H9 (cell line): ENCODE measurements at regions not wholly inside any gene's neighbourhood (a gene's known extent, or its start where the extent isn't known, plus 50 kb on each side); places are given as distances from the start of the nearest gene placed in this dataset.

Experiments
- DNase-seq: peaks from one replicate; pipeline ENCODE4 v3.0.0-alpha.2; 2017
- H2AFZ ChIP-seq: one replicate; pipeline ENCODE4 v1.6.1; 2013; ENCODE audit warnings: mild to moderate bottlenecking, low read length, control low read depth, moderate library complexity
- H2AK5ac ChIP-seq: 2 replicates; pipeline ENCODE4 v1.6.1; 2013; ENCODE audit warnings: low read length, control low read depth, mixed read lengths; ENCODE audit not compliant: insufficient read length
- H2BK120ac ChIP-seq: one replicate; pipeline ENCODE4 v1.6.1; 2013; ENCODE audit warnings: low read depth, mild to moderate bottlenecking, low read length, control low read depth, inconsistent platforms; ENCODE audit not compliant: poor library complexity, severe bottlenecking
- H2BK12ac ChIP-seq: 2 replicates; pipeline ENCODE4 v1.6.1; 2013; ENCODE audit warnings: low read length, control low read depth, mixed read lengths, low read depth; ENCODE audit not compliant: insufficient read length
- H2BK15ac ChIP-seq: 2 replicates; pipeline ENCODE4 v1.6.1; 2013; ENCODE audit warnings: low read depth, low read length, control low read depth
- H2BK20ac ChIP-seq: one replicate; pipeline ENCODE4 v1.6.1; 2013; ENCODE audit warnings: low read depth, mild to moderate bottlenecking, low read length, control low read depth, inconsistent platforms; ENCODE audit not compliant: poor library complexity, severe bottlenecking
- H2BK5ac ChIP-seq: 2 replicates; pipeline ENCODE4 v1.6.1; 2013; ENCODE audit warnings: low read length, control low read depth, mixed read lengths; ENCODE audit not compliant: insufficient read length
- H3K14ac ChIP-seq: 2 replicates; pipeline ENCODE4 v1.6.1; 2013; ENCODE audit warnings: low read length, control low read depth; ENCODE audit not compliant: insufficient read depth
- H3K18ac ChIP-seq: 2 replicates; pipeline ENCODE4 v1.6.1; 2013; ENCODE audit warnings: low read depth, mild to moderate bottlenecking, mixed read lengths, low read length, control low read depth; ENCODE audit not compliant: insufficient read length
- H3K23ac ChIP-seq: 2 replicates; pipeline ENCODE4 v1.6.1; 2013; ENCODE audit warnings: low read length, control low read depth, mixed read lengths, low read depth; ENCODE audit not compliant: insufficient read length
- H3K23me2 ChIP-seq: 2 replicates; pipeline ENCODE4 v1.6.1; 2013; ENCODE audit warnings: low read depth, mild to moderate bottlenecking, mixed read lengths, low read length, control low read depth; ENCODE audit not compliant: insufficient read length, poor library complexity, severe bottlenecking
- H3K27ac ChIP-seq: 2 replicates; pipeline ENCODE4 v1.5.1; 2013; ENCODE audit warnings: low read length, control low read depth, mixed read lengths, low read depth; ENCODE audit not compliant: insufficient read length
- H3K27me3 ChIP-seq: 2 replicates; pipeline ENCODE4 v1.6.1; 2013; ENCODE audit warnings: low read length, control low read depth, inconsistent platforms; ENCODE audit not compliant: insufficient read depth
- H3K4ac ChIP-seq: 2 replicates; pipeline ENCODE4 v1.6.1; 2013; ENCODE audit warnings: low read depth, mild to moderate bottlenecking, control low read depth, inconsistent platforms, low read length, moderate library complexity
- H3K4me1 ChIP-seq: 2 replicates; pipeline ENCODE4 v1.6.1; 2013; ENCODE audit warnings: low read length, control low read depth, inconsistent platforms; ENCODE audit not compliant: insufficient read depth
- H3K4me2 ChIP-seq: 2 replicates; pipeline ENCODE4 v1.6.1; 2013; ENCODE audit warnings: low read length, control low read depth, mixed read lengths; ENCODE audit not compliant: insufficient read length, insufficient read depth
- H3K56ac ChIP-seq: 2 replicates; pipeline ENCODE4 v1.6.1; 2013; ENCODE audit warnings: low read depth, mild to moderate bottlenecking, mixed read lengths, low read length, control low read depth; ENCODE audit not compliant: insufficient read length
- H3K79me1 ChIP-seq: 2 replicates; pipeline ENCODE4 v1.6.1; 2013; ENCODE audit warnings: low read depth, mild to moderate bottlenecking, moderate library complexity, low read length, control low read depth, inconsistent platforms; ENCODE audit not compliant: insufficient read depth, poor library complexity, severe bottlenecking
- H3K79me2 ChIP-seq: 2 replicates; pipeline ENCODE4 v1.6.1; 2013; ENCODE audit warnings: low read length, control low read depth, inconsistent platforms; ENCODE audit not compliant: insufficient read depth
- H3K9ac ChIP-seq: 2 replicates; pipeline ENCODE4 v1.6.1; 2013; ENCODE audit warnings: low read length, control low read depth, mixed read lengths; ENCODE audit not compliant: insufficient read length; ENCODE audit errors: extremely low read depth
- H3K9me3 ChIP-seq: one replicate; pipeline ENCODE4 v1.6.1; 2013; ENCODE audit warnings: low read depth, low read length, inconsistent platforms; ENCODE audit not compliant: control insufficient read depth
- H3T11ph ChIP-seq: one replicate; pipeline ENCODE4 v1.6.1; 2013; ENCODE audit warnings: mild to moderate bottlenecking, low read length, control low read depth, inconsistent platforms
- H4K20me1 ChIP-seq: one replicate; pipeline ENCODE4 v1.6.1; 2013; ENCODE audit not compliant: control insufficient read depth, insufficient read length, insufficient read depth
- H4K5ac ChIP-seq: 2 replicates; pipeline ENCODE4 v1.6.1; 2013; ENCODE audit warnings: low read depth, mild to moderate bottlenecking, mixed read lengths, low read length, control low read depth; ENCODE audit not compliant: insufficient read length
- H4K8ac ChIP-seq: replicated peaks from 2 replicates; pipeline ENCODE4 v1.6.1; 2013; ENCODE audit warnings: low read length, control low read depth, mixed read lengths, low read depth; ENCODE audit not compliant: insufficient read length
- H4K91ac ChIP-seq: 2 replicates; pipeline ENCODE4 v1.6.1; 2013; ENCODE audit warnings: low read depth, mild to moderate bottlenecking, moderate library complexity, mixed read lengths, low read length, control low read depth; ENCODE audit not compliant: insufficient read length
- H3K27ac Mint-ChIP-seq, 3 experiments: 2 replicates in 2 of 3; 3 replicates in 1 of 3; pipeline ENCODE4 v1.8.0; 2020 to 2021; ENCODE audit warnings: mixed read lengths in 3 of 3, mild to moderate bottlenecking in 1 of 3, moderate library complexity in 1 of 3
- H3K27me3 Mint-ChIP-seq: 2 replicates; pipeline ENCODE4 v1.8.0; 2021; ENCODE audit warnings: low read depth, mild to moderate bottlenecking, moderate library complexity, mixed read lengths
- H3K36me3 Mint-ChIP-seq, 3 experiments: 2 replicates in 2 of 3; 3 replicates in 1 of 3; pipeline ENCODE4 v1.8.0; 2020 to 2021; ENCODE audit warnings: low read depth in 3 of 3, mixed read lengths in 3 of 3; ENCODE audit not compliant: insufficient read depth in 1 of 3
- H3K4me1 Mint-ChIP-seq, 2 experiments: 2 replicates each; pipeline ENCODE4 v1.8.0; 2020; ENCODE audit warnings: mixed read lengths in 2 of 2
- H3K4me3 Mint-ChIP-seq, 2 experiments: 2 replicates in 1 of 2; 3 replicates in 1 of 2; pipeline ENCODE4 v1.8.0; 2020 to 2021; ENCODE audit warnings: mild to moderate bottlenecking in 2 of 2, mixed read lengths in 2 of 2, moderate library complexity in 1 of 2
- H3K9me3 Mint-ChIP-seq, 2 experiments: 2 replicates in 1 of 2; 3 replicates in 1 of 2; pipeline ENCODE4 v1.8.0; 2020; ENCODE audit warnings: mild to moderate bottlenecking in 2 of 2, mixed read lengths in 2 of 2, moderate library complexity in 1 of 2
- WGBS: extraction: QIAGEN DNeasy Blood & Tissue Kit; methylation state at CpG from one replicate; pipeline ENCODE4 v1.1.7; 2013; ENCODE audit warnings: missing lambda C conversion rate, low lambda C conversion rate, mixed read lengths; ENCODE audit not compliant: insufficient read length; ENCODE audit errors: extremely low coverage; 5-methylcytosine and 5-hydroxymethylcytosine counted together
- TF ChIP-seq, protein P1 (sequence below): fragments of 200-600 bp; sonication (generic); conservative IDR thresholded peaks from 3 replicates; pipeline ENCODE4 v1.8.0; 2021; ENCODE audit warnings: antibody characterized with exemption, mild to moderate bottlenecking

- Histone ChIP-seq H2BK12ac (no peak overlapping the region), H2AK5ac (no peak overlapping the region), H3K27me3 (no peaks in the 10 kb centered on the region), H4K91ac (no peak overlapping the region), H3K56ac (no peak overlapping the region), H3K4ac (no peak overlapping the region), H3K4me2 (no peak overlapping the region), H2BK5ac (no peak overlapping the region), H3K79me2 (no peaks in the 10 kb centered on the region), H3K9ac (no peak overlapping the region), H3K14ac (no peak overlapping the region), H3K4me1 (no peaks in the 10 kb centered on the region; the same call in 1 of the 2 replicates), H3K27ac (no peak overlapping the region), H3K9me3 (no peaks in the 10 kb centered on the region), H2BK20ac (no peak overlapping the region), H4K5ac (no peak overlapping the region), H2BK15ac (no peak overlapping the region), H3K18ac (no peak overlapping the region), H4K20me1 (no peaks in the 10 kb centered on the region), H2AFZ (no peak overlapping the region), H3K23ac (no peak overlapping the region), H3K79me1 (no peaks in the 10 kb centered on the region), H4K8ac (no peak overlapping the region), H3K23me2 (no peaks in the 10 kb centered on the region), H3T11ph (no peak overlapping the region), H2BK120ac (no peak overlapping the region)
- TF ChIP-seq, protein P1, sequence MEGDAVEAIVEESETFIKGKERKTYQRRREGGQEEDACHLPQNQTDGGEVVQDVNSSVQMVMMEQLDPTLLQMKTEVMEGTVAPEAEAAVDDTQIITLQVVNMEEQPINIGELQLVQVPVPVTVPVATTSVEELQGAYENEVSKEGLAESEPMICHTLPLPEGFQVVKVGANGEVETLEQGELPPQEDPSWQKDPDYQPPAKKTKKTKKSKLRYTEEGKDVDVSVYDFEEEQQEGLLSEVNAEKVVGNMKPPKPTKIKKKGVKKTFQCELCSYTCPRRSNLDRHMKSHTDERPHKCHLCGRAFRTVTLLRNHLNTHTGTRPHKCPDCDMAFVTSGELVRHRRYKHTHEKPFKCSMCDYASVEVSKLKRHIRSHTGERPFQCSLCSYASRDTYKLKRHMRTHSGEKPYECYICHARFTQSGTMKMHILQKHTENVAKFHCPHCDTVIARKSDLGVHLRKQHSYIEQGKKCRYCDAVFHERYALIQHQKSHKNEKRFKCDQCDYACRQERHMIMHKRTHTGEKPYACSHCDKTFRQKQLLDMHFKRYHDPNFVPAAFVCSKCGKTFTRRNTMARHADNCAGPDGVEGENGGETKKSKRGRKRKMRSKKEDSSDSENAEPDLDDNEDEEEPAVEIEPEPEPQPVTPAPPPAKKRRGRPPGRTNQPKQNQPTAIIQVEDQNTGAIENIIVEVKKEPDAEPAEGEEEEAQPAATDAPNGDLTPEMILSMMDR: no peak
- Mint-ChIP-seq H3K4me1 (peaks cover 7 to 9% of the 10 kb centered on the region in 2 experiments), H3K4me3 (no peak overlapping the region), H3K27ac (no peak overlapping the region), H3K9me3 (no peaks in the 10 kb centered on the region; a peak in 1 of 5 replicates), H3K36me3 (no peaks in the 10 kb centered on the region; a peak in 1 of 7 replicates), H3K27me3 (peaks cover 5% of the 10 kb centered on the region)
- DNase-seq: no peak
- WGBS: no CpG with 5 or more reads among the region's 7 CpGs
Measured at GRCh38 chr6:40165036-40165709, 230.9 kb upstream of the MOCS1 start.
